Effector CD4-positive, alpha-beta T cell (primary cell): ENCODE measurements at regions not wholly inside any gene's neighbourhood (a gene's known extent, or its start where the extent isn't known, plus 50 kb on each side); places are given as distances from the start of the nearest gene placed in this dataset.

Source experiments
- DNase-seq: peaks from one replicate; pipeline ENCODE4 v3.0.0-alpha.2; 2020

DNA sequence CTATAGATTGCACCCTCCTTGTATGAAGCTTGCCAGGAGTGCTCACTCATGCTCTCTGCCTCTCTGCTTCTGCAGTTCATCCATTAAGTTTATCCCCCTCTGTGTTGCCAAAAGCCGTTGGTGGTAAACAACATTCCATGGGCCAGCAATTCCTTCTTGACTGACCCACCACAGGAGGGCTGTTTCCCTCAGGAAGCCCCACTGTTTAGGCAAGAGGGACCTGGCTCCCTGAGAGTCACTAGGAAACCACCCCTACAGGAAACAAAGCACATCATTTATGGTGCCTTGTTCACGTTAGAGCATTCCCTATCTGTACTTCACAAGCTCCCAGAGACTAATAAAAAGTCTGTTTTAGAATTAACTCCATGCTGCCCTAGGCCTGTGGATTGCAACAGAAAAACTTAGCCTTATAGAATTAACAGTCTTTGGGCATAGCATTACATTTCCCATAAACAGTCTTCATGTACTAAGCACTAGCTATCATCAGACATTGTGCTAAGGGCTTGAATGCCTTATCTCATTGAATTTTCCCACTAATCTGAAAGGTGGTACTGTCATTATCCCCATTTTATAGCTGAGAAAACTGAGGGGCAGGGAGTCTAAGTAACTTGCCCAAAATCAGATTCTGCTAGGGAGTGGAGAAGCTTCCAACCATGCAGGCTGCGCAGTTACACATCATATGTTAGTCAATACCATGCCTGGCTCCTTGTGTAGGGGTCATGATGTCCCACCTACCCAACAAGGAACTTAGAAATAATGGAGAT lies 149.9 kb downstream of the SHQ1 start:
- no peak for DNase-seq

DNA sequence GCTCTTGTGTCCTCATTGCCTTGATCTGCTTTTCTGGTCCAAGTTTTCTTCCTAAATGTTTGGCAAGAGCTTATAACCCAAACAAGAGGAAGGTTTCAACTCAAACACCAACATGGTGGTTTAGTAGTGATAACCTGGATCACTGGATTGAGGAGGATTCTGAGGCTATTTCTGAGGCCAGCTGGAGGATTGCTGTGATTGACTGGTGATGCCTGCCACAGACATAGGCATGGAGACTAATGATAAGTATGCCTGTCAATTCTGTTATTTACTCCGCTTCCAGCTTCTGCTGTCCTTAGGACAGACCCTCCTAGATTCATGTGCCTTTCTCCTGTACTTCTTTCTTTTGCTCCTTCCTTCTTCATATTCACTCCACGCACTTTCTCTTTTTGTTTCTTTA lies 150.5 kb downstream of the SHQ1 start:
- DNase-seq = no peak

- DNase-seq = no peak
Observed at GRCh38 chr3:72696815-72697214, 151.4 kb downstream of the SHQ1 start.

GRCh38 chr3:72694398-72694797 lies 153.8 kb downstream of the SHQ1 start:
- no peak for DNase-seq

- DNase-seq = no peak
Observed at GRCh38 chr3:72692990-72693389, 155.3 kb downstream of the SHQ1 start.

DNA sequence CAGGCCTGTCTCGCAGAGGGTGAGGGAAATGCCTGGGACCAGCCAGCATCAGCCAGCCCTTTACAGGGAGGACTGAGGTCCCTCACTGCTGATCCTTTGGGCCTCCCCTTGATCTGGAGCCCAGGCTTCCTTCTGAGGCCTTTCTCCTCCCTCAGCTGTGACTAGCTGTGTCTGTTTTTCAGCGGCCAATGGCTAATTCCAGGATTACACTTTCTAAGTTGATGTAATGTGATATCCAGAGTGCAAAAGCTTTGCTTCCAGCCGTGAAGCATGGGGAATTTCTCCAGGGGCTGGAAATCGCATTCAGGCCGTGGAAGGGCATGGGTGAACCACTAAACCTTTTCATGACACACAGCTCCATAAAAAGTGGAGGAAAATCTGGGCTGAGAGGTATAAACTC lies 157.6 kb downstream of the SHQ1 start:
- DNase-seq = no peak

- no peak for DNase-seq
Observed at GRCh38 chr3:72682936-72683452, 165.3 kb downstream of the SHQ1 start.

GRCh38 chr3:72681598-72681997 lies 166.6 kb downstream of the SHQ1 start:
- no peak for DNase-seq

DNA sequence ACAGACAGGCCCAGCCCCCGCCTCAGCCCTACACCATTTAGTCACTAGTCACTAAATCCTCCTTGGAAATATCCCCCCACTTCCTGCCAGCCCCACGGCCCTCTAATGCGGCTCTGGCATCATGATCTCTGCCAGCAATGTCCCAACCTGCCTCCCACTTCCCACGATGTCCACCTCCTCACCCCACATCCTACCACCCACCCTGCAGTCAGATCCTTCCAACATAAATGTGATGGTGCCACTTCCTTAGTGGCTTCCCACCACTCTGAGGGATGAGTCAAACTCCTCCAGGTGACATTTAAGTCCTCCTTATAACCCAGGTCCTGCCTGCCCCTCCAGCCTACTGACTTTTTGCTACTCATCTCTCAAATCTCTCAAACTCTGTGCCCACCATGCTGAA lies 167.5 kb downstream of the SHQ1 start:
- no peak for DNase-seq

GRCh38 chr3:72679540-72680198 lies 168.6 kb downstream of the SHQ1 start:
- DNase-seq = no peak

GRCh38 chr3:72678867-72679266 lies 169.4 kb downstream of the SHQ1 start:
- no peak for DNase-seq

DNA sequence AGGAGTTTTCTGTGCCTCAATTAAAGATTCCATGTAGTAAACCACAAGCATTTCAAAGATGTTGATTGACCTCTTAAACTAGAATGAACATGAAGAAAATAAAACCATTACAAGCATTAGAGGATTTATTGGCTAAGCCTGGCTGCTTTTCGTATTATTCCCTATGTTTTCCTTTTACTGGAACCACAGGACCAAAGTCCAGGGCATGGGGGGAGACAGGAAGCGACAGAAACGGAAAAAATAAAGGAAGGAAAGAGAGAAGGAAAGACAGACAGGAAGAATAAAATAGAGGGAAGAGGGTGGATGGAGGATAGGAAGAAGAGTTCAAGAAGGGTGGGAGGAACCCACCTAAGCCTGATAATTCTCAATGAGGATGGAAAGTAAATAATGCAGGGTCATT lies 169.9 kb downstream of the SHQ1 start:
- no peak for DNase-seq

DNA sequence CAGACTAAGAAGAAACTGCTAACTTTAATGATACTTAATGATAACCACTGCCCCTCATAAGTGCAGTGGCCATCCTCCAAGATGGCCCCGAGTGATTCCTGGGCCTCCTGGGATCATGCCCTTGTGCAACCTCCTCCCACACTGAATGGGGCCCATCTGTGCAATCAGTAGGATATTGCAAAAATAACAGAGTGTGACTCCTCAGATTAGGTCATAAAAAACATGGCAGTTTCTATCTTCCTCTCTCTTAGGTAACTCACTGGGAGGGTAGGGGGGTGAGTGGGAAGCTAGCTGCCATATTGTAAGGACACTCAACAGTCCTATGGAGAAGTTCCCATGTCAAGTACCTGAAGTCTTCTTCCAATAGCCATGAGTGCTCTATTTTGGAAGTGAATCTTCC lies 173.0 kb downstream of the SHQ1 start:
- DNase-seq = no peak

GRCh38 chr3:72673011-72673771 lies 175.1 kb downstream of the SHQ1 start:
- no peak for DNase-seq

DNA sequence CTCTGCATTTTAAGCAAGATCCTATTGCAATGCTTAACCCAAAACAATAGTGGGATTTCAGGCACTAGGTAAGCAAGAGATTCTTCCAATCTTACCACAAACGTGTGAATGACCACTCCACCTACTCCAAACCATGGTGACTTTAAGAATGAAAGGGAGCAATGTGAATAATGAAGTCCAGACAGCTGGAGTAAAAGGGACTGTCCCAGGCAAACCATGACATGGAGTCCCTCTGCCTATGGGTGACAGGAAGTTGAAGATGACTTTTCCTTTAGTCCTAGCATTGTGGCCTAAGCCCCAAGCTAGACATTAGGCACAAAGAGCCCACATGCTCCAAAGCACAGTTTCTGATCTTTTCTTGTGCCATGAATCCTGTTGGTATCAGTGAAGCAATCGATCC lies 179.0 kb downstream of the SHQ1 start:
- DNase-seq = no peak

- no peak for DNase-seq
Observed at GRCh38 chr3:72666447-72666755, 181.8 kb downstream of the SHQ1 start.

- peak; percentile 51 for DNase-seq
Observed at GRCh38 chr3:72665701-72666446, 182.4 kb downstream of the SHQ1 start.

DNA sequence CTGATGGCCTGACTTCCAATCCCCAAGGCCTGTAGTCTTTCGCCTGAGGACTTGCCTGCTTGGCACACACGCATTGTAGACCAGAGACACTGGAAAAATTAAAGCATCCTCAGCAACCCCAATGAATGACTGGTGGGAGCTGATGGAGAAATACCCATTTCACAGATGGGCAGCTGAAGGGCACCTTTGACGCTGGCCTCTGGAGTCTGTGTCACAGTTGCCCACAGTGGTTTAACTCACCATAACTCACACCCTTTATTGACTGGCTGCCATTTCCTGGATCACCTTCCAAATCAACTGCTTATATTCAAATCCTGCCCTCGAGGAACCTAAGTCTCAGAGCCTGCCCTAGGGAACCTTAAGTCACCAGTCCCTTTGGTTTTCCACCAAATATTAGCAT lies 183.1 kb downstream of the SHQ1 start:
- DNase-seq = no peak

- no peak for DNase-seq
Observed at GRCh38 chr3:72664184-72664975, 183.9 kb downstream of the SHQ1 start.

DNA sequence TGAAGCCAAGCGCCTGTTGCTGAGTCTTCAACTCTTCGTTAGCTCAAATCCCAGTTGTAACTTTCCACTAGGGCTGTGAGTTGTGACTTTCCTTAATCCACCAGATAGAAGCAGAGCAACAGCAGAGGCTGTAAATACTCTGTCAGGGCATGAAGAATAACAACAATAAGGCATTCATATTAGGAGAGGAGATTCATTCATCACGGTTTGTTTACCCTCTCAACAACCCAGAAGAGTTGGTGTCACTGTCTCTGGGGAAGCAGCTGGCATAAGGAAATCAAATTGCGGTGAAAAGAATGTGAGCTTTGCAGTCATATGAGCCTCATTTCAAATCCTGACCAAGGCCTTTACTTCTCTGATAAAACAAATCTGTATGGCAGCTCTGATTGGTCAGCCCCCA lies 184.8 kb downstream of the SHQ1 start:
- no peak for DNase-seq

DNA sequence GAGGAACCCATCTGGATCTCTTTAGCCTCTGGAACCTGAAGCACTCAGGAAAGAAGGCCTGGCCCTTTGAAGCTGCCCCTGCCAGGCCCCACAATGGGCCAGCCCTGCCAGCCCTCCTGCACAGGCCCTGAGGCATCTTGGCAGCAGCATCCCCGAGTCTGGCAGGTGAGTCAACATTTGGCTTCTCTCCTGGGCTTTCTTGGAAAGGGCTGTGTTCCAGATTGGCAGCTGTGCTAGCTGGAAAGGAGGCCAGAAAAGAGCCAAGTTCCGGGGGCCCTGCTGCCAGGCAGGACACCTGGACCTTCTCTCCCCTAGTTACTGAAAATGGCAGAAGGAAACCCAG lies 187.2 kb downstream of the SHQ1 start:
- no peak for DNase-seq
